ENCODE measurements at regions not wholly inside any gene's neighbourhood (a gene's known extent, or its start where the extent isn't known, plus 50 kb on each side); places are given as distances from the start of the nearest gene placed in this dataset.

DNA sequence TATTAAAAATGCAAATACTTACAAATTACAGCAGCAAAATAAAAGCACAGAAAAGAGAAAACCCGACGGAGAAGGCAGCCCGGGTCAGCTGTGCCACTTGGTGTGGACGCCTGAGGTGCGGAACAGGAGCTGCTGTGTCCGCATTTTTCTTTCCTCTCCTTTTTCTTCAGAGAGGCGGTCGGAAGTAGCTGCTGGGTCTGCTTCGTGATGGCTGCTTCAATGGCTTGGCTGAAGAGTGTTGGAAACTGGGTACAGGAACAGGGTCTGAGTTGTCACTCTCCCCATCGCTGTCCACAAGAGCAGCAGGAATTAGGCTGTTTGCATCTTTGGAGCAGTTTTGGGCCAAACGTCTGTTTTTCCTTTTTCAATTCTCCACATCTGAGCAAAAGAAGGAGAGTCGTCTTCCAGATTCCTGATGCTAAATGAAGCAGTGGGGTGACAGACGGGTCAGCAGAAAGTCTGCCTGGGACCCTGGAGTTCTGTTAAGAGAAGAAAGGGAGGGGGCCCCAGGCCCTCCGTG lies 53.5 kb upstream of the ARL8B start:
- DNase-seq (ENCODE audit: extremely low read depth in 1 of 2, low read depth in 1 of 2): no peak

DNA sequence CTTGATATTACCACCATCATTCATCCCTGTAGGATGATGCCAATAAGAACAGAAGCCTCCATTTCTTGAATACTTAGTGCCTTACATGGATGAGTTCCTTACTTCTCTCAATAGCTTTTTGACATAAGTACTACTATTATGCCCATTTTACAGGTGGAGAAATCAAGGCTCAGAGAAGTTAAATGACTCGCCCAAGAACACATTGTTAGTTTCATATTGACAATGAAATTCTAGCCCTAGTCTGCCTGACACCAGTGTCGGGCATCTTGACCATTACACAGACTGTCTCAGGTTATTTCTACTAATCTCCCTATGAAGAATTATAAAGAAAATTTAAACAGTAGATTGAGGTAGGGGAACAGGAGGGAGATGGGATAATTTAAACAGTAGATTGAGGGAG lies 52.5 kb upstream of the ARL8B start:
- DNase-seq (ENCODE audit: extremely low read depth in 1 of 2, low read depth in 1 of 2): no peak

DNA sequence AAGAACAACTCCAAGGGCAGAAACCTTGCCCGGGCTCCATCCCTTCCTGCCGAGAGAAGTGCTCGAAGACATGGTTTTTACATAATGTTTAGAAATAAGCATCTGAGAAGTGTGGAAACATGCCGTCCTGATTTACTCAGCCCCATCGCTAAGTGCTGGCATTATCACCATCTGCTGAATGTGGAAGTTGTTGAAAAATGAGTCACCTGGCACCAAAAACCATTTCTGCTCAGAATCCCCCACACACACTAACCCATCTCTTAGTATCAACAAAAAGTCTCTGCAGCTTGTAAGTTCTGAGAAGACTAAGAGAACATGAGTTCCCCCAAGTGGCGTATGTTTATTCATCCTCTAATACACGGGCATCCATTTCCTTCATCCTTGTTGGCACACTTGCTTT lies 51.0 kb upstream of the ARL8B start:
- no peak for DNase-seq (ENCODE audit: extremely low read depth in 1 of 2, low read depth in 1 of 2)

DNA sequence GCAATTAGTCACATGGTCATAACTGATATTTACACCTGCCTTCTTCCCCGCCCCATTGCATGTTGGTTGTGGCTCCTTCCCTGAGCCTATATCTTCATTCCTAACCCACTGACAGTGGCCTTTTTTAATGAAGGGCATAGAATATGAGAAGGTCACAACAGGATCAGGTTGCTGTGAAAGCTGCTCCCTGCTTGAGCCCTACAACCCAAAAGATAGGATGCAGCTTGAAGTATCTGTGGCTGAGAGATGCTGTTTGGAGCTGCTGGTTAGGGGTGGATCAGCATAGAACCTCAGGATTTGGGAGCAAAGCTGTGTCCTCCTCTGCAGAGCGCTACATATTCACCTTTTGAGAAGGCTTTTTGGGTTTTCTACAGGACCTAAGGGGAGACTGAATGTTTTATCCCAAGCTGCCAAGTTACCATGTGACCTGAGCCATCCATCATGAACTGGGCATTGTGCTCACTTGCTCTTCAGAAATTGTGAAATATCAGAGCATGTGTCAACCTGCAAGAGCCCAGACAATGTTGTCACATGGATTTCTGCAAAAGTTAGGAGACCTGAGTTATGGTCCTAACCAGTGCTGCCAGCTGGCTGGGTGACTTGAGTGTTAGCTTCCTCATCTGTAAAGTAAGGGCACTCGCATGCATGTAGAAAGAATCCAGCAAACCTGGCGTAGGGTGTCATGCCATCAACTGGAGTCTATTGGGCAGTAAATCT lies 49.8 kb upstream of the ARL8B start:
- DNase-seq (ENCODE audit: extremely low read depth in 1 of 2, low read depth in 1 of 2): no peak

Measured in activated CD8-positive, alpha-beta memory T cell treated with anti-CD3 and anti-CD28 coated beads for 1 hour (primary cell).